Nephron (organoid): ENCODE measurements at regions not wholly inside any gene's neighbourhood (a gene's known extent, or its start where the extent isn't known, plus 50 kb on each side); places are given as distances from the start of the nearest gene placed in this dataset.
A peak's percentile ranks its signal among the peaks of the same experiment; 100 is the strongest.

Experiments
- H3K27ac Mint-ChIP-seq, 3 experiments: 2 replicates each; pipeline ENCODE4 v1.8.0; 2020; ENCODE audit warnings: mixed read lengths in 3 of 3, mild to moderate bottlenecking in 2 of 3, moderate library complexity in 1 of 3
- H3K27me3 Mint-ChIP-seq: 2 replicates; pipeline ENCODE4 v1.8.0; 2021; ENCODE audit warnings: low read depth, mild to moderate bottlenecking, moderate library complexity, mixed read lengths
- H3K36me3 Mint-ChIP-seq: 2 replicates; pipeline ENCODE4 v1.8.0; 2020; ENCODE audit warnings: low read depth, mixed read lengths
- H3K4me1 Mint-ChIP-seq: 2 replicates; pipeline ENCODE4 v1.8.0; 2020; ENCODE audit warnings: mixed read lengths
- H3K4me3 Mint-ChIP-seq, 3 experiments: 2 replicates each; pipeline ENCODE4 v1.8.0; 2020; ENCODE audit warnings: mild to moderate bottlenecking in 3 of 3, mixed read lengths in 3 of 3, moderate library complexity in 2 of 3
- H3K9me3 Mint-ChIP-seq: 2 replicates; pipeline ENCODE4 v1.8.0; 2020; ENCODE audit warnings: mixed read lengths
- TF ChIP-seq, protein P1 (sequence below), 3 experiments: fragments of 200-600 bp; sonication (generic); IDR thresholded peaks; one replicate each; pipeline ENCODE4 v1.5.0; 2021; ENCODE audit warnings: antibody characterized with exemption in 3 of 3; ENCODE audit not compliant: unreplicated experiment in 3 of 3

DNA sequence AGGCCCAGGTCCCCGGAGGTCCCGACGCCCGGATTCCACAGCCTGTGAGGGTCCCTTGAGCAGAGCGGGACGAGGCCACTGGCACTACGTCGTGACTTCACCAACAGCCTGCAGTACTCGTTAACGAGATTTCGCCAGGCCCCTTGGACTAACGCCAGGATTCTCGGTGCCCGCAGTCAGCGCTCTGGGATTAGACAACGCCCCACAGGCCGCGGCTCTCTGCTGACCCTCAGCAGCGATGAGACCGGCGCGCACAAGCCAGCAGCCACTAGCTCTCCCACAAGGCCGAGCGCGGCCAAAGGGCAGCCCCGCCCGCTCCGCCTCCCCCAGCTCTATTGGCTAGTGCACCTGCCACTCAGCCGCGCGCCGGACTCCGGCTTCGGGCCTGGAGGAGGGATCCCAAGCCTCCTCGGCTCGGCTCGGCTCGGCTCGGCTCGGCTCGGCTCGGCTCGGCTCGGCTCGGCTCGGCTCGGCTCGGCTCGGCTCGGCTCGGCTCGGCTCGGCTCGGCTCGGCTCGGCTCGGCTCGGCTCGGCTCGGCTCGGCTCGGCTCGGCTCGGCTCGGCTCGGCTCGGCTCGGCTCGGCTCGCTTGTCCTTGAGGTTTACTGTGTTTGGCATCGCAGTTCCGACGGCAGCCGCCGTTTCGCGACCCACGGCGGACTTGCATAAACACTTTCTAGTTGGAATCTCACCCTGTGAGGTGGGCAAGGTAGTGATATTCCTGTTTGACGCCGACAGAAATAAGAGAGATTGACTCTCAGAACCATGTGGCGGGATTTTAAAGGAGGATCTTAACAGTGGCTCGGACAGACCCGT, 231.7 kb upstream of the SERP2 start:
- Mint-ChIP-seq H3K27me3 (peaks cover 4% of the 10 kb centered on the region), H3K4me3 (peak overlapping the region; percentile 88 to 94 (median 88)), H3K27ac (peak overlapping the region; percentile 97 to 99 (median 99)), H3K9me3 (no peaks in the 10 kb centered on the region), H3K4me1 (peaks cover 17% of the 10 kb centered on the region), H3K36me3 (no peaks in the 10 kb centered on the region)
- TF ChIP-seq, protein P1, sequence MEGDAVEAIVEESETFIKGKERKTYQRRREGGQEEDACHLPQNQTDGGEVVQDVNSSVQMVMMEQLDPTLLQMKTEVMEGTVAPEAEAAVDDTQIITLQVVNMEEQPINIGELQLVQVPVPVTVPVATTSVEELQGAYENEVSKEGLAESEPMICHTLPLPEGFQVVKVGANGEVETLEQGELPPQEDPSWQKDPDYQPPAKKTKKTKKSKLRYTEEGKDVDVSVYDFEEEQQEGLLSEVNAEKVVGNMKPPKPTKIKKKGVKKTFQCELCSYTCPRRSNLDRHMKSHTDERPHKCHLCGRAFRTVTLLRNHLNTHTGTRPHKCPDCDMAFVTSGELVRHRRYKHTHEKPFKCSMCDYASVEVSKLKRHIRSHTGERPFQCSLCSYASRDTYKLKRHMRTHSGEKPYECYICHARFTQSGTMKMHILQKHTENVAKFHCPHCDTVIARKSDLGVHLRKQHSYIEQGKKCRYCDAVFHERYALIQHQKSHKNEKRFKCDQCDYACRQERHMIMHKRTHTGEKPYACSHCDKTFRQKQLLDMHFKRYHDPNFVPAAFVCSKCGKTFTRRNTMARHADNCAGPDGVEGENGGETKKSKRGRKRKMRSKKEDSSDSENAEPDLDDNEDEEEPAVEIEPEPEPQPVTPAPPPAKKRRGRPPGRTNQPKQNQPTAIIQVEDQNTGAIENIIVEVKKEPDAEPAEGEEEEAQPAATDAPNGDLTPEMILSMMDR (IDR thresholded peaks at IDR 0.05; ENCODE audit: unreplicated experiment in 3 of 3): peak in 1 of 3 experiments; percentile 6

DNA sequence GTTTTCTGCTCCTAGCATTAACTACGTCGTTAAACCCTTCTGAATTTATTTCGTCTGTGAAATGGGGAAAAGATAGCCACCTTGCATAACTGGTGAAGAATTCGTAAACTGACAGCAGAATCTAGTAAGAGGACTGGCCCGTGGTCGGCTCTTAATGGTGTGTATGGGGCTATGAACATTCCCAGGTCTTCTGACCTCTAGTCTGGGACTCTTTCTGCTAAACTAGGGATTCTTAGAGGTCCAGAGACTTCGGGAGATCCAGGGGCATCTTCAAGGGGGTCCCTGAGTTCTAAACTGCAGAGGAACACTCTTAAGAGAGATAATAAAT, 231.1 kb upstream of the SERP2 start:
- TF ChIP-seq, protein P1 (IDR thresholded peaks at IDR 0.05; ENCODE audit: unreplicated experiment in 3 of 3): peak in 1 of 3 experiments; percentile 9
- H3K9me3 Mint-ChIP-seq: no peaks in the 10 kb centered on the region
- H3K4me1 Mint-ChIP-seq: peaks cover 17% of the 10 kb centered on the region
- peak overlapping the region; percentile 97 to 99 (median 99) for H3K27ac Mint-ChIP-seq
- H3K4me3 Mint-ChIP-seq: peak overlapping the region; percentile 88 to 94 (median 88)
- H3K36me3 Mint-ChIP-seq: no peaks in the 10 kb centered on the region
- peaks cover 4% of the 10 kb centered on the region for H3K27me3 Mint-ChIP-seq

DNA sequence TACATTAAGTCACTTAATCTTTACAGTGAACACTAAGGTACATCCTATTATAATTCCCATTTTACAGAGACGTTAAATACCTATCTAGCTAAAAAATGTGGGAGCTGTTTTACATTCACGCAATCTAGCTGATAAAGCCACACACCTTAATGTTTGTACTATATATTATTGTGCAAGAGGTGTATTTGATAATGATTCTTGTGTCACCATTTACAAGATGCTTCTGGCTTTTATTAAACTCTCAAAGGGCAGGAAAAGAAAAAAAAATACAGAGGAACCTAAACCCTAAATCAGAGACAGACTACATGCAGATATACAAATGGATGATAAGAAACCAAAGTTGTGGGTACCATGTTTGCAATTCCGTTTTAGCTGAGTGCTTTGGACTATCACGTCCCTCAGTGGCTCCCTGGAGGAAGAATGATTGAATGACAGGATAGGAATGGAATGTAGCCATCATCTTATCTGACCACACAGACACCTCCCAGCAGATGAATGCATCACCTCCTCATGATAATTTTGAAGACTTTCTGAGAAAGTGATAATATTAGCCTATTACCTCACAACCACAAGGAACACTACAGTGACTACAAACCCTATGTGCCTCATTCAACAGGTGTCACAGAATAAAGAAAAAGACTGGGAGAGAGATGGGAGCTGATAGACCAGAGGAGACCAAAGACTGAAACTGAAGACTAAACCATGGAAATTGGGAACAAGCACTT, 230.5 kb upstream of the SERP2 start:
- H3K4me1 Mint-ChIP-seq: peaks cover 21% of the 10 kb centered on the region
- H3K4me3 Mint-ChIP-seq: peak overlapping the region; percentile 88 to 94 (median 88)
- no peaks in the 10 kb centered on the region for H3K36me3 Mint-ChIP-seq
- H3K27me3 Mint-ChIP-seq: peaks cover 4% of the 10 kb centered on the region
- peak overlapping the region in 2 of 3 experiments; percentile 97 to 99 for H3K27ac Mint-ChIP-seq
- TF ChIP-seq, protein P1 (IDR thresholded peaks at IDR 0.05; ENCODE audit: unreplicated experiment in 3 of 3): no peak
- no peaks in the 10 kb centered on the region for H3K9me3 Mint-ChIP-seq

DNA sequence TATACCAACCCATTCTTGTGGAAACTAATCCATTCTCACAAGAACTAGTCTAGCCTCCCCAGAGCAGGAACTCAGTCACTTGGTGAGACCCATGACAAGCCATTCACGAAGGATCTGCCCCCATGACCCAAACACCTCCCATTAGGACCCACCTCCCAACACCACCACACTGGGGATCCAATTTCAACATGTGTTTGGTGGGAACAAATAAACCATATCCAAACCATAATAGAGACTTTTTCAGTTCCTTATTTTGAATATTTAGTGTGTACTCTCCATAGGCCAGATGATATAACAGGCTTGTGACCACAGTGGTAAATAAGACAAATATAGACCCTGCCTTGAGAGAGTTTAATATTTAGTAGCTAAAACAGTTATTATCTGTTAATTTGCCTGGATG, 227.5 kb upstream of the SERP2 start:
- Mint-ChIP-seq H3K4me3 (no peak overlapping the region), H3K4me1 (peaks cover 14% of the 10 kb centered on the region), H3K9me3 (no peaks in the 10 kb centered on the region), H3K27ac (no peak overlapping the region), H3K27me3 (peaks cover 8% of the 10 kb centered on the region), H3K36me3 (no peaks in the 10 kb centered on the region)
- TF ChIP-seq, protein P1 (IDR thresholded peaks at IDR 0.05; ENCODE audit: unreplicated experiment in 3 of 3): no peak

DNA sequence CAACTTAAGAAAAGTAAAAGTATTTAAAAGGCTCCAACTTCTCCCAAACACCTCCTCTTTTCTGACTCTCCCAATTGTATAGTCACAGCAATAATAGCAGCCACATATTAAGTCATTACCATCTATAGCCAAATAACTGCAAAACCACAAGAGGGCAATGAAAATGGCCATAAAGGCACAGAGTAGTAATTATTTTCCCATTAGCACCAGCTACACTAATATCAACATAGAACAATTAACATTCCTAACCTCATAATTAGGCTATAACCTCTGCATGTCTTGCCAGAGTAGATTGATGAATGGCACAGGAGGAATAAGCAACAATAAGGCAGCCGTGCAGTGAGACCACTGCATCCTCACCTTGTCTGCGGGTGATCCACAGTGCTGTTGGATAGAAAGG, 226.4 kb upstream of the SERP2 start:
- H3K27ac Mint-ChIP-seq: no peak overlapping the region
- TF ChIP-seq, protein P1 (IDR thresholded peaks at IDR 0.05; ENCODE audit: unreplicated experiment in 3 of 3): no peak
- H3K9me3 Mint-ChIP-seq: no peaks in the 10 kb centered on the region
- H3K4me3 Mint-ChIP-seq: no peak overlapping the region
- H3K27me3 Mint-ChIP-seq: peaks cover 12% of the 10 kb centered on the region
- peaks cover 8% of the 10 kb centered on the region for H3K4me1 Mint-ChIP-seq
- H3K36me3 Mint-ChIP-seq: no peaks in the 10 kb centered on the region
